ENCODE measurements at regions not wholly inside any gene's neighbourhood (a gene's known extent, or its start where the extent isn't known, plus 50 kb on each side); places are given as distances from the start of the nearest gene placed in this dataset.

DNA sequence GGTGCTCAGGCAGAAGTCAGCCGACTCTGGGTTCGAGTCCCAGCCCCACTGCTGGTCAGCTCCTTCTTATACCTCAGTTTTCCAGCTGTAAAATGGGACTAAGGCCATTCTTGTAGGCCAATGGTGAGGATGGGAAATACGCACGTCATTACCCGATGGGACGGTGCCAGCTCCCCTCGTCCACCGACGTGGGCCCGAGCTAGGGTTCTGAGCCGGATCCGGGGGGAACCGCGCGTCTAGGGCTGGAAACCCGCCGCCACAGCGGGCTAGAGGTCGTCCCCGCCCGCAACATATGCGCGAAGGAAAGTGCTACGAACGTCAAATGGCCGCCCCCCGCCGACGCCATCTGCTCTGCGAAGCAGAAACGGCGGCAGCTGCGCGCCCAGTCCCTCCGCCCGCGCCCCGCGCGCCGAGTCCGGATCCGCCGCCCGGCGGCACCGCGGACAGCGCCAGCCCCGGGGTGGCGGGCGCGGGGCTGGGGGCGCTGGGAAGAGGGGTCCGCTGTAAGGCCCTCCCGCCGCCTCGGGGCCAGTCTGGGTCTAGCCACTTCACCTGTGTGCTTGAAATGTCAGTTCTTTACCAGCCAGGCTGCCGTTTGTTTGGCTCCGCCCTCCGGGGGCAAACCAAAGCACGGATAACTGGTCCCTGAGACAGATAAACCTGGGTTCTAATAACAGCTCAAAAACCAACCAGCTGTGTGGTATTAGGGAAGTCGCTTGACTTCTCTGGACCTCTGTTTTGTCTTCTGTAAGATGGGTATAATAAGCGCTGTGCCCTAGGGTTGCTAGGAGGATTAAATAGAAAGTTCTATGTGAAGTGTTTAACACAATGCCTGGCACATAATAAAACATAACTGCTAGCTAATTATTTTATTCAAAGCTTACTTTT lies 103.5 kb upstream of the RCN1 start:
- H2BK12ac ChIP-seq (ENCODE audit: insufficient read length, low read depth, low read length) = no peak overlapping the region
- H3K23me2 ChIP-seq (ENCODE audit: insufficient read length, low read depth, low read length, poor library complexity, severe bottlenecking) = no peaks in the 10 kb centered on the region
- no peak overlapping the region for H4K91ac ChIP-seq (ENCODE audit: insufficient read length, low read depth, low read length)
- H4K20me1 ChIP-seq (ENCODE audit: control insufficient read depth, insufficient read depth, insufficient read length) = no peaks in the 10 kb centered on the region
- H3K4me1 Mint-ChIP-seq = 0 out of 4 replicates have a peak, but pooled peaks cover 0 to 3% of the 10 kb centered on the region in 2 experiments
- H2BK20ac ChIP-seq (ENCODE audit: low read depth, low read length, poor library complexity, severe bottlenecking) = no peak overlapping the region
- no peak overlapping the region for H3K27ac ChIP-seq (ENCODE audit: insufficient read length, low read depth, low read length)
- no peak overlapping the region for H3K14ac ChIP-seq (ENCODE audit: insufficient read depth, low read length)
- peak; percentile 52 for DNase-seq
- no peak overlapping the region for H2BK15ac ChIP-seq (ENCODE audit: low read depth, low read length)
- no peaks in the 10 kb centered on the region for H3K79me1 ChIP-seq (ENCODE audit: insufficient read depth, low read depth, low read length, poor library complexity, severe bottlenecking)
- no peak overlapping the region for H3K4ac ChIP-seq (ENCODE audit: low read depth, low read length)
- no CpG with 5 or more reads among the region's 64 CpGs for WGBS (ENCODE audit: extremely low coverage, insufficient read length, low lambda C conversion rate)
- no peaks in the 10 kb centered on the region for H3K79me2 ChIP-seq (ENCODE audit: insufficient read depth, low read length)
- no peak overlapping the region for H2AFZ ChIP-seq (ENCODE audit: low read length)
- no peak overlapping the region for H3K27ac Mint-ChIP-seq
- TF ChIP-seq, protein P1, sequence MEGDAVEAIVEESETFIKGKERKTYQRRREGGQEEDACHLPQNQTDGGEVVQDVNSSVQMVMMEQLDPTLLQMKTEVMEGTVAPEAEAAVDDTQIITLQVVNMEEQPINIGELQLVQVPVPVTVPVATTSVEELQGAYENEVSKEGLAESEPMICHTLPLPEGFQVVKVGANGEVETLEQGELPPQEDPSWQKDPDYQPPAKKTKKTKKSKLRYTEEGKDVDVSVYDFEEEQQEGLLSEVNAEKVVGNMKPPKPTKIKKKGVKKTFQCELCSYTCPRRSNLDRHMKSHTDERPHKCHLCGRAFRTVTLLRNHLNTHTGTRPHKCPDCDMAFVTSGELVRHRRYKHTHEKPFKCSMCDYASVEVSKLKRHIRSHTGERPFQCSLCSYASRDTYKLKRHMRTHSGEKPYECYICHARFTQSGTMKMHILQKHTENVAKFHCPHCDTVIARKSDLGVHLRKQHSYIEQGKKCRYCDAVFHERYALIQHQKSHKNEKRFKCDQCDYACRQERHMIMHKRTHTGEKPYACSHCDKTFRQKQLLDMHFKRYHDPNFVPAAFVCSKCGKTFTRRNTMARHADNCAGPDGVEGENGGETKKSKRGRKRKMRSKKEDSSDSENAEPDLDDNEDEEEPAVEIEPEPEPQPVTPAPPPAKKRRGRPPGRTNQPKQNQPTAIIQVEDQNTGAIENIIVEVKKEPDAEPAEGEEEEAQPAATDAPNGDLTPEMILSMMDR (conservative IDR thresholded peaks at IDR 0.05) = no peak
- H4K5ac ChIP-seq (ENCODE audit: insufficient read length, low read depth, low read length) = no peak overlapping the region
- H3K4me1 ChIP-seq (ENCODE audit: insufficient read depth, low read length) = no peaks in the 10 kb centered on the region
- peaks cover 55% of the 10 kb centered on the region for H3K27me3 Mint-ChIP-seq (ENCODE audit: low read depth)
- no peak overlapping the region for H2BK120ac ChIP-seq (ENCODE audit: low read depth, low read length, poor library complexity, severe bottlenecking)
- H2AK5ac ChIP-seq (ENCODE audit: insufficient read length, low read length) = no peak overlapping the region
- H3T11ph ChIP-seq (ENCODE audit: low read length) = no peak overlapping the region
- H3K27me3 ChIP-seq (ENCODE audit: insufficient read depth, low read length) = no peaks in the 10 kb centered on the region; the same call in 1 of the 2 replicates
- no peak overlapping the region for H3K23ac ChIP-seq (ENCODE audit: insufficient read length, low read depth, low read length)
- H3K9me3 Mint-ChIP-seq = peaks cover 0 to 2% of the 10 kb centered on the region in 2 experiments; a peak in 1 of 5 replicates
- no peak overlapping the region for H4K8ac ChIP-seq (replicated peaks; ENCODE audit: insufficient read length, low read depth, low read length)
- H3K9me3 ChIP-seq (ENCODE audit: control insufficient read depth, low read depth, low read length) = no peaks in the 10 kb centered on the region
- H2BK5ac ChIP-seq (ENCODE audit: insufficient read length, low read length) = no peak overlapping the region
- H3K4me3 Mint-ChIP-seq = peak overlapping the region; percentile 58 to 76
- H3K56ac ChIP-seq (ENCODE audit: insufficient read length, low read depth, low read length) = no peak overlapping the region
- no peaks in the 10 kb centered on the region for H3K36me3 Mint-ChIP-seq (ENCODE audit: insufficient read depth in 1 of 3, low read depth in 3 of 3)
- peak overlapping the region; percentile 55 for H3K4me2 ChIP-seq (ENCODE audit: insufficient read depth, insufficient read length, low read length)
- no peak overlapping the region for H3K9ac ChIP-seq (ENCODE audit: extremely low read depth, insufficient read length, low read length)
- H3K18ac ChIP-seq (ENCODE audit: insufficient read length, low read depth, low read length) = no peak overlapping the region
